Colonic mucosa (tissue), 4 donors: ENCODE measurements at regions not wholly inside any gene's neighbourhood (a gene's known extent, or its start where the extent isn't known, plus 50 kb on each side); places are given as distances from the start of the nearest gene placed in this dataset.

Experiments used
- DNase-seq: peaks from one replicate; pipeline ENCODE4 v3.0.0-alpha.2; 2020
- H3K27ac ChIP-seq: fragments of 200-600 bp; one replicate; pipeline ENCODE4 v1.8.0; 2021
- H3K27me3 ChIP-seq: fragments of 200-600 bp; one replicate; pipeline ENCODE4 v1.8.0; 2021
- H3K36me3 ChIP-seq: fragments of 200-600 bp; one replicate; pipeline ENCODE4 v1.8.0; 2021
- H3K4me1 ChIP-seq: fragments of 200-600 bp; one replicate; pipeline ENCODE4 v1.8.0; 2021; ENCODE audit warnings: mild to moderate bottlenecking
- H3K4me3 ChIP-seq: fragments of 200-600 bp; one replicate; pipeline ENCODE4 v1.8.0; 2021
- H3K9ac ChIP-seq, 2 donors: one replicate each; pipeline ENCODE4 v1.7.0; 2013; ENCODE audit warnings: control low read depth in 2 of 2, low read depth in 2 of 2, low read length in 2 of 2
- H3K9me3 ChIP-seq: fragments of 200-600 bp; one replicate; pipeline ENCODE4 v1.8.0; 2021
- CTCF ChIP-seq: fragments of 200-600 bp; IDR thresholded peaks from one replicate; pipeline ENCODE4 v1.8.0; 2022; ENCODE audit warnings: antibody characterized with exemption, mild to moderate bottlenecking
- intact Hi-C: fragments of 100-400 bp; cut with DNase I; formaldehyde crosslinking; loops from one replicate; pipeline ENCODE4 v1.14.1; 2022
- donor health status: healthy.
- donor health status: DM: no; HTN: no; CAD: no.
- donor health status: DM: no; HTN: no; CAD: no.

- H3K4me1 ChIP-seq = no peaks in the 10 kb centered on the region
- intact Hi-C loops = no loop called here
- DNase-seq = peak; percentile 44
- H3K9me3 ChIP-seq = no peaks in the 10 kb centered on the region
- H3K4me3 ChIP-seq = peak overlapping the region; percentile 27
- H3K27ac ChIP-seq = no peak overlapping the region
- no peak for TF ChIP-seq CTCF
- H3K27me3 ChIP-seq = no peaks in the 10 kb centered on the region
- H3K36me3 ChIP-seq = no peaks in the 10 kb centered on the region
- no peak overlapping the region for H3K9ac ChIP-seq
Measured at GRCh38 chr11:116193321-116194131, 579.3 kb downstream of the BUD13 start.

DNA sequence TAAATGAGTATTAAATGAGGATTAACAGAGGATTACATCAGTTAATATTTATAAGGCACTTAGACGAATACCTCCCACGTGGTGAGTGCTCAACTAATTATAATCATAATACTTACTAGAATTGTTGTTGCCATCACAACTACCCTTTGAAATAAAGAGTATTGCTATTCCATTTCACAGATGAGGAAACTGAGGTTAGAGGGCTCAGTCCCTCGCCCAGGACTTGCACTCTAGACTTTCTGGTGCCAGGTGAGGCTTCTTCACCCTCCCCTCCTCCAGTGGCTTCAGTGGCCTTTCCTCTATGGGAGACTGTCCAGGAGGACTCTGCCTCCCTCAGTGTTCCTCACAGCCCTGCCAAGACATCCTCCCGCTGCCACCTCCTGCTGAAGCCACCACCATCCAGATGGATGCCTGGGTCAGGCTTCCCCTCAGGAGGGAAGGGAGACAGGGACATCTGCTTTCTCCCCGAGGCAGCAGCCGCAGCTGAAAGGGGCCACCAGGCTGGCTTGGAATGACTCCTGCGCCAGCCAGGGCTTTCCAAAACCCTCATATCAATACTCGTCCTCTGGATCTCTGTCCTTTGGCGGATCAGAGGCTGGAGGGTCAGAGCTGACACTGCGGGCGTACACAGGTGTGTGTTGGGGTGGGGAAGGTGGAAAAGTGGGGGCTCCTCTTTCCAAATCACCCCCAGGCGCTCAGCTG lies 580.1 kb downstream of the BUD13 start:
- Histone ChIP-seq H3K27ac (no peak overlapping the region), H3K27me3 (no peaks in the 10 kb centered on the region), H3K4me1 (no peaks in the 10 kb centered on the region), H3K36me3 (no peaks in the 10 kb centered on the region), H3K9ac (no peak overlapping the region), H3K9me3 (no peaks in the 10 kb centered on the region), H3K4me3 (peak overlapping the region; percentile 27)
- intact Hi-C loops = no loop called here
- no peak for TF ChIP-seq CTCF
- DNase-seq = no peak

- no peak for DNase-seq
- no peak for TF ChIP-seq CTCF
- Histone ChIP-seq H3K36me3 (no peaks in the 10 kb centered on the region), H3K4me3 (no peak overlapping the region), H3K9ac (no peak overlapping the region), H3K27ac (no peak overlapping the region), H3K27me3 (no peaks in the 10 kb centered on the region), H3K9me3 (no peaks in the 10 kb centered on the region), H3K4me1 (no peaks in the 10 kb centered on the region)
- intact Hi-C loops = no loop called here
Measured at GRCh38 chr11:116190861-116191260, 581.9 kb downstream of the BUD13 start.

- H3K27me3 ChIP-seq = no peaks in the 10 kb centered on the region
- TF ChIP-seq CTCF = no peak
- H3K27ac ChIP-seq = no peak overlapping the region
- no peak for DNase-seq
- no peak overlapping the region for H3K4me3 ChIP-seq
- no peaks in the 10 kb centered on the region for H3K9me3 ChIP-seq
- no peaks in the 10 kb centered on the region for H3K4me1 ChIP-seq
- no peaks in the 10 kb centered on the region for H3K36me3 ChIP-seq
- H3K9ac ChIP-seq = no peak overlapping the region
- intact Hi-C loops = no loop called here
Measured at GRCh38 chr11:116189408-116190170, 583.2 kb downstream of the BUD13 start.

- no peak for DNase-seq
- H3K36me3 ChIP-seq = no peaks in the 10 kb centered on the region
- H3K4me1 ChIP-seq = no peaks in the 10 kb centered on the region
- H3K27me3 ChIP-seq = no peaks in the 10 kb centered on the region
- intact Hi-C loops = no loop called here
- no peak for TF ChIP-seq CTCF
- no peaks in the 10 kb centered on the region for H3K9me3 ChIP-seq
- no peak overlapping the region for H3K4me3 ChIP-seq
- no peak overlapping the region for H3K27ac ChIP-seq
- no peak overlapping the region for H3K9ac ChIP-seq
Measured at GRCh38 chr11:116188350-116188749, 584.4 kb downstream of the BUD13 start.
